HG03066 (cell line): ENCODE measurements at regions not wholly inside any gene's neighbourhood (a gene's known extent, or its start where the extent isn't known, plus 50 kb on each side); places are given as distances from the start of the nearest gene placed in this dataset.
"Not testable (repeated sequence)": the region's sequence is repeated elsewhere in the genome, so short reads cannot be mapped to it uniquely, and the experiment has no call there.

Experiments
- ATAC-seq: cut with Tn5 transposase; IDR thresholded peaks from one replicate; pipeline ENCODE4 v1.9.1; 2021; ENCODE audit warnings: low read depth; ENCODE audit not compliant: unreplicated experiment

- ATAC-seq, result no peak
These were observed 79.8 kb upstream of the TOP3B start for GRCh38 chr22:22062306-22062793.

GRCh38 chr22:22061085-22062077, 78.8 kb upstream of the TOP3B start:
- ATAC-seq, result no peak

- ATAC-seq, result no peak
These were observed 77.9 kb upstream of the TOP3B start for GRCh38 chr22:22060200-22061084.

GRCh38 chr22:22059291-22060002, 76.9 kb upstream of the TOP3B start:
- no peak for ATAC-seq

GRCh38 chr22:22058633-22059290, 76.2 kb upstream of the TOP3B start:
- ATAC-seq, result no peak

GRCh38 chr22:22057617-22058378, 75.2 kb upstream of the TOP3B start:
- no peak for ATAC-seq

- ATAC-seq, result not testable (repeated sequence)
These were observed 74.4 kb upstream of the TOP3B start for GRCh38 chr22:22056809-22057594.

GRCh38 chr22:22052548-22053139, 70.1 kb upstream of the TOP3B start:
- ATAC-seq, result not testable (repeated sequence)

GRCh38 chr22:22051032-22051431, 68.4 kb upstream of the TOP3B start:
- not testable (repeated sequence) for ATAC-seq

- no peak for ATAC-seq
These were observed 67.7 kb upstream of the TOP3B start for GRCh38 chr22:22050141-22050775.

- ATAC-seq, result no peak
These were observed 67.1 kb upstream of the TOP3B start for GRCh38 chr22:22049684-22050083.

- no peak for ATAC-seq
These were observed 66.5 kb upstream of the TOP3B start for GRCh38 chr22:22048981-22049531.

GRCh38 chr22:22048318-22048942, 65.8 kb upstream of the TOP3B start:
- ATAC-seq, result no peak

GRCh38 chr22:22047776-22048175, 65.2 kb upstream of the TOP3B start:
- ATAC-seq, result no peak

GRCh38 chr22:22047266-22047665, 64.7 kb upstream of the TOP3B start:
- no peak for ATAC-seq

GRCh38 chr22:22046370-22046769, 63.8 kb upstream of the TOP3B start:
- no peak for ATAC-seq
